ENCODE measurements at regions not wholly inside any gene's neighbourhood (a gene's known extent, or its start where the extent isn't known, plus 50 kb on each side); places are given as distances from the start of the nearest gene placed in this dataset.

DNA sequence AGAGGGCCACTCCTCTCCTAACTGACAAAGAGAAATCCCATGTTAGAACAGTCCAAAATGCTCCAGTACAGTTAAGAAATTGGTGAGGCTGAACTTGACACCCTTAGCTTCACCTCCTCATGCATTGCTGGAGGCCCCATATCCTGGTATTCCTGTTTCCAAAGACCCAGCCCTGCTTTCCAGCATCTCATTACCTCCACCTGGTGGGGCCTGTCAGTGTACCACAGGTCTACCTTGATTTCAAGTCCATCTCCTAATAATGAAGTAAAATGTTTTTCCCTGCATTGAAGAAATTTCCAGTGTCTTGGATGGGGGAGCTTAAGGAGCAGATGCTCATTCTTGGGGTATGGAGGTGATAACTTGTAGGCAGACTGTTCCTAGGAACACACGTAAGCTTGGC is 70.6 kb upstream of the S1PR3 start:
- Histone ChIP-seq H3K4me1 (ENCODE audit: control insufficient read depth in 1 of 2, insufficient read depth in 2 of 2, low read depth in 1 of 2, low read length in 1 of 2) (peaks cover 0 to 3% of the 10 kb centered on the region in 2 experiments; a peak in 1 of 4 replicates), H3F3A (replicated peaks; ENCODE audit: insufficient read depth) (no peaks in the 10 kb centered on the region), H3K9ac (no peak overlapping the region), H3K4me2 (no peak overlapping the region), H2AFZ (ENCODE audit: low read depth) (no peak overlapping the region), H4K20me1 (ENCODE audit: insufficient read depth) (no peaks in the 10 kb centered on the region), H3K9me3 (no peaks in the 10 kb centered on the region), H3K4me3 (ENCODE audit: low read depth in 2 of 2, low read length in 1 of 2) (no peak overlapping the region), H3K79me2 (ENCODE audit: insufficient read depth) (no peaks in the 10 kb centered on the region), H3K36me3 (replicated peaks in 1 of 2; ENCODE audit: control insufficient read depth in 1 of 2, insufficient read depth in 2 of 2, low read length in 1 of 2) (no peaks in the 10 kb centered on the region), H3K27ac (ENCODE audit: low read depth in 2 of 2, low read length in 1 of 2) (no peak overlapping the region), H3K9me2 (no peaks in the 10 kb centered on the region), H3K27me3 (ENCODE audit: insufficient read depth) (no peaks in the 10 kb centered on the region; the same call in 1 of the 2 replicates)
- WGBS (ENCODE audit: low lambda C conversion rate) = 82% methylated on average over 1 of the region's 1 CpG
- no peak for TF ChIP-seq RCOR1 (IDR thresholded peaks at IDR 0.05; ENCODE audit: low read length)
- TF ChIP-seq, protein P1, sequence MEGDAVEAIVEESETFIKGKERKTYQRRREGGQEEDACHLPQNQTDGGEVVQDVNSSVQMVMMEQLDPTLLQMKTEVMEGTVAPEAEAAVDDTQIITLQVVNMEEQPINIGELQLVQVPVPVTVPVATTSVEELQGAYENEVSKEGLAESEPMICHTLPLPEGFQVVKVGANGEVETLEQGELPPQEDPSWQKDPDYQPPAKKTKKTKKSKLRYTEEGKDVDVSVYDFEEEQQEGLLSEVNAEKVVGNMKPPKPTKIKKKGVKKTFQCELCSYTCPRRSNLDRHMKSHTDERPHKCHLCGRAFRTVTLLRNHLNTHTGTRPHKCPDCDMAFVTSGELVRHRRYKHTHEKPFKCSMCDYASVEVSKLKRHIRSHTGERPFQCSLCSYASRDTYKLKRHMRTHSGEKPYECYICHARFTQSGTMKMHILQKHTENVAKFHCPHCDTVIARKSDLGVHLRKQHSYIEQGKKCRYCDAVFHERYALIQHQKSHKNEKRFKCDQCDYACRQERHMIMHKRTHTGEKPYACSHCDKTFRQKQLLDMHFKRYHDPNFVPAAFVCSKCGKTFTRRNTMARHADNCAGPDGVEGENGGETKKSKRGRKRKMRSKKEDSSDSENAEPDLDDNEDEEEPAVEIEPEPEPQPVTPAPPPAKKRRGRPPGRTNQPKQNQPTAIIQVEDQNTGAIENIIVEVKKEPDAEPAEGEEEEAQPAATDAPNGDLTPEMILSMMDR (IDR thresholded peaks at IDR 0.05) = 0 out of 2 replicates have a peak, but pooled peaks have one; percentile 11
- no peak for TF ChIP-seq YY1 (IDR thresholded peaks at IDR 0.05; ENCODE audit: low read depth)
- TF ChIP-seq JUND (IDR thresholded peaks at IDR 0.05) = no peak
- TF ChIP-seq EP300 (IDR thresholded peaks at IDR 0.05; ENCODE audit: borderline replicate concordance in 1 of 2, low read depth in 1 of 2, low read length in 1 of 2) = no peak
- no peak for TF ChIP-seq FOXM1 (IDR thresholded peaks at IDR 0.05; ENCODE audit: low read depth)
- TF ChIP-seq, protein P2, sequence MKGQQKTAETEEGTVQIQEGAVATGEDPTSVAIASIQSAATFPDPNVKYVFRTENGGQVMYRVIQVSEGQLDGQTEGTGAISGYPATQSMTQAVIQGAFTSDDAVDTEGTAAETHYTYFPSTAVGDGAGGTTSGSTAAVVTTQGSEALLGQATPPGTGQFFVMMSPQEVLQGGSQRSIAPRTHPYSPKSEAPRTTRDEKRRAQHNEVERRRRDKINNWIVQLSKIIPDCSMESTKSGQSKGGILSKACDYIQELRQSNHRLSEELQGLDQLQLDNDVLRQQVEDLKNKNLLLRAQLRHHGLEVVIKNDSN (IDR thresholded peaks at IDR 0.05; ENCODE audit: borderline replicate concordance, low read depth) = no peak
- TF ChIP-seq, protein P3, sequence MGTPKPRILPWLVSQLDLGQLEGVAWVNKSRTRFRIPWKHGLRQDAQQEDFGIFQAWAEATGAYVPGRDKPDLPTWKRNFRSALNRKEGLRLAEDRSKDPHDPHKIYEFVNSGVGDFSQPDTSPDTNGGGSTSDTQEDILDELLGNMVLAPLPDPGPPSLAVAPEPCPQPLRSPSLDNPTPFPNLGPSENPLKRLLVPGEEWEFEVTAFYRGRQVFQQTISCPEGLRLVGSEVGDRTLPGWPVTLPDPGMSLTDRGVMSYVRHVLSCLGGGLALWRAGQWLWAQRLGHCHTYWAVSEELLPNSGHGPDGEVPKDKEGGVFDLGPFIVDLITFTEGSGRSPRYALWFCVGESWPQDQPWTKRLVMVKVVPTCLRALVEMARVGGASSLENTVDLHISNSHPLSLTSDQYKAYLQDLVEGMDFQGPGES (IDR thresholded peaks at IDR 0.05; ENCODE audit: low read depth, low read length) = no peak
- TF ChIP-seq RAD21 (IDR thresholded peaks at IDR 0.05; ENCODE audit: low read length) = 0 out of 2 replicates have a peak, but pooled peaks have one; percentile 21
- no peak for DNase-seq
- ChIA-PET POLR2A (no interaction called here), CTCF (interaction anchor here (1.7 kb wide), 1 partner anchor 14 kb away, joined by 4 read pairs; no protein-coding TSS in a partner anchor)

DNA sequence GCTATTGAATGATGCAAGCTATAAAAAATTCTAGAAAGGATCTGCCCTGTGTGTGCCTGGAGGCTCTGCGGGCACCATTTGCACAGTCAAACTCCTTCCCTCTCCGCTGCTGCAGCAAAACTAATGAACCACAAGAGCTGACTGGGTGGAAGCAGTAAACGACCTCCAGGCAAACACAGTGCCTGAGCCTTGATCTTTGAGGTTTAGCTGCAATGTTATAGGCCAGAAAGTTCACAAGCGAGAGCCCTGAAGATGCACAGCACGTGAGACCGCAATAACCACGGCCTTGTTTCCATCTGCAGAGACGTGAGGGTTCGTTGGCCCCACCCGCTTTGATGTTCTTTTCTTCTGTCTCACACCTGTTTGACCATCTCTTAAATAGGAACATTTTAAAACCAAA is 69.2 kb upstream of the S1PR3 start:
- Histone ChIP-seq H3F3A (replicated peaks; ENCODE audit: insufficient read depth) (no peaks in the 10 kb centered on the region), H3K79me2 (ENCODE audit: insufficient read depth) (no peaks in the 10 kb centered on the region), H3K27me3 (ENCODE audit: insufficient read depth) (no peaks in the 10 kb centered on the region; the same call in 1 of the 2 replicates), H3K4me1 (ENCODE audit: control insufficient read depth in 1 of 2, insufficient read depth in 2 of 2, low read depth in 1 of 2, low read length in 1 of 2) (no peaks in the 10 kb centered on the region; a peak in 1 of 4 replicates), H3K4me2 (no peak overlapping the region), H3K9me3 (no peaks in the 10 kb centered on the region), H3K36me3 (replicated peaks in 1 of 2; ENCODE audit: control insufficient read depth in 1 of 2, insufficient read depth in 2 of 2, low read length in 1 of 2) (no peaks in the 10 kb centered on the region), H3K27ac (ENCODE audit: low read depth in 2 of 2, low read length in 1 of 2) (no peak overlapping the region), H3K9ac (no peak overlapping the region), H4K20me1 (ENCODE audit: insufficient read depth) (no peaks in the 10 kb centered on the region), H2AFZ (ENCODE audit: low read depth) (no peak overlapping the region), H3K9me2 (no peaks in the 10 kb centered on the region), H3K4me3 (ENCODE audit: low read depth in 2 of 2, low read length in 1 of 2) (no peak overlapping the region)
- 71% methylated on average over 8 of the region's 10 CpGs for WGBS (ENCODE audit: low lambda C conversion rate)
- POLR2A ChIA-PET = no interaction called here
- TF ChIP-seq CHD2 (IDR thresholded peaks at IDR 0.05; ENCODE audit: low read length, partially characterized antibody) (no peak), FOSL2 (IDR thresholded peaks at IDR 0.05; ENCODE audit: borderline replicate concordance, low read depth) (no peak), FOXM1 (IDR thresholded peaks at IDR 0.05; ENCODE audit: low read depth) (no peak), RXRA (IDR thresholded peaks at IDR 0.05; ENCODE audit: borderline replicate concordance, low read depth) (no peak)
- no peak for DNase-seq
- CTCF ChIA-PET = no interaction called here
